ENCODE measurements at regions not wholly inside any gene's neighbourhood (a gene's known extent, or its start where the extent isn't known, plus 50 kb on each side); places are given as distances from the start of the nearest gene placed in this dataset.

DNA sequence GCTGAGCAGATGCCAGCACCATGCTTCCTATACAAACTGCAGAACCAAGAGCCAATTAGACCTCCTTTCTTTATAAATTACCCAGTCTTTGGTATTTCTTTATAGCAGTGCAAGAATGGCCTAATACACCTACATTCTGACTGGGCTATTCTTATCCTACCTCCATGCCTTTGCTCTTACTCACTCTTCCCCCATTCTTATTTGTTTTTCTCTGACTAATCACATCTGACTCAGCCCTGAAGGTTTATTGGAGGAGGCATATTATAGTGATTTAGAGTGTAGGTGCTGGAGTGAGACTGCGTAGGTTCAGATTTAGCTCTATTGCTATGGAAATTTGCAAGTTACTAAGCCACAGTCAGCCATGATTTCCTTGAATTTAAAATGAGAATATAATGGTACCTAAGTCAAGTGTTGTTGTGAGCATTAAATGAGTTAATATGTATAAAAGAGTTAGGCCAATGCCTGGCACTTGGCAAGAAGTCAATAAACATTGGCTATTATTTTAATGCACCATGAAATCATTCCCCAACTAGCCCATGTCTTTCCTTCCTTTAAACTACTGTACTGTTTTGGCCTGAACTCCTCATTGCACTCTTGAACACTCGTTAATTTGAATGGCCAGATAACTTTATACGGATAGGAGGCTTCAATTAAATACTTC lies 531.2 kb upstream of the ZNF608 start:
- H3K36me3 Mint-ChIP-seq (ENCODE audit: low read depth): no peaks in the 10 kb centered on the region
- CTCF ChIA-PET: no interaction called here
- POLR2A ChIA-PET: no interaction called here
- H3K27ac Mint-ChIP-seq: no peak overlapping the region
- no peaks in the 10 kb centered on the region for H3K9me3 Mint-ChIP-seq
- ATAC-seq (ENCODE audit: low read depth): no peak
- no peak for DNase-seq
- no peaks in the 10 kb centered on the region for H3K27me3 Mint-ChIP-seq
- no peak overlapping the region for H3K4me3 Mint-ChIP-seq
- TF ChIP-seq CTCF (IDR thresholded peaks at IDR 0.05): no peak
- H3K4me1 Mint-ChIP-seq: no peaks in the 10 kb centered on the region
- intact Hi-C loops (cut with micrococcal nuclease): no loop called here

DNA sequence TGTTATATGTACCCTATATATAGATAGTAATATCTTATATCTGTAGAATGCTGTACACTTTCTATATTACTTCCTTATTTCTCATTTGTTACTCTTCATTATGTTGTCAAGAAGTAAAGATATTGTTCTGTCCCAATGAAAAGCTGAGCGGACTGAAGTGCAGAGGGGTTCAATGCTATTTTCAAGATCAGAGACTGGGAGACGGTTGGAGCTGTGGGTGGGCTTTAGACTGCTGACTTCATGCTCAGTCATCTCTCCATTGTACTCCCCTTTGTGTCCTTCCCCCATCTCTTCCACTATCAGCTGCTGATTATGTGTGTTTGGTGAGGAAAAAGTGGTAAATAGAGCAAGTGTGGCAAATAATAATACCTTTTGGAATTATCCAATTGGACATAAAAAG lies 532.3 kb upstream of the ZNF608 start:
- intact Hi-C loops (cut with micrococcal nuclease): no loop called here
- Mint-ChIP-seq H3K27me3 (no peaks in the 10 kb centered on the region), H3K36me3 (ENCODE audit: low read depth) (no peaks in the 10 kb centered on the region), H3K4me3 (no peak overlapping the region), H3K4me1 (no peaks in the 10 kb centered on the region), H3K27ac (no peak overlapping the region), H3K9me3 (no peaks in the 10 kb centered on the region)
- TF ChIP-seq CTCF (IDR thresholded peaks at IDR 0.05): no peak
- no peak for DNase-seq
- ATAC-seq (ENCODE audit: low read depth): no peak
- ChIA-PET POLR2A (no interaction called here), CTCF (no interaction called here)

- intact Hi-C loops (cut with micrococcal nuclease): no loop called here
- ATAC-seq (ENCODE audit: low read depth): no peak
- no peak for TF ChIP-seq CTCF (IDR thresholded peaks at IDR 0.05)
- Mint-ChIP-seq H3K9me3 (no peaks in the 10 kb centered on the region), H3K4me3 (no peak overlapping the region), H3K27ac (no peak overlapping the region), H3K4me1 (no peaks in the 10 kb centered on the region), H3K27me3 (no peaks in the 10 kb centered on the region), H3K36me3 (ENCODE audit: low read depth) (no peaks in the 10 kb centered on the region)
- ChIA-PET CTCF (no interaction called here), POLR2A (no interaction called here)
- DNase-seq: no peak
Observed at GRCh38 chr5:125281667-125282066, 535.2 kb upstream of the ZNF608 start.

DNA sequence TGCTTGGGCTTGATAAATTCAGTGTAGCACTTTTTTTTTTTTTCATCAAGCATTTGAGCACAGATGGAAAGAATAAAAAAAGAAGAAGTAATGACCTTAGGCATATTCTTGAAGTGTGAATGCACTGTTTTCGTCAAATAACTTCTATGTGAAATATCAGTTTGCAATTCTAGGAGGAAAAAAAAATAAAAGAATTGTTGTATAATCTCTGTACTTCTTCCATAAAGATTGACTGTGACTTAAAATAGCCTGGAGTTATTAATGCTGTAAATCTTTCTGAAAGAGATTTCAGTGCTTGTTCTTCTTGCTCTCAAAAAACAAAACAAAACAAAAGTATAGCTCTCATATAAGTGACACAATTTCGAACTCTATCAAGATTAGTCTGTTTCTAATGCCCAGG lies 536.9 kb upstream of the ZNF608 start:
- intact Hi-C loops (cut with micrococcal nuclease): no loop called here
- Mint-ChIP-seq H3K4me3 (no peak overlapping the region), H3K27me3 (no peaks in the 10 kb centered on the region), H3K27ac (no peak overlapping the region), H3K9me3 (no peaks in the 10 kb centered on the region), H3K4me1 (no peaks in the 10 kb centered on the region), H3K36me3 (ENCODE audit: low read depth) (no peaks in the 10 kb centered on the region)
- no peak for ATAC-seq (ENCODE audit: low read depth)
- no peak for DNase-seq
- CTCF ChIA-PET: no interaction called here
- POLR2A ChIA-PET: no interaction called here
- no peak for TF ChIP-seq CTCF (IDR thresholded peaks at IDR 0.05)

DNA sequence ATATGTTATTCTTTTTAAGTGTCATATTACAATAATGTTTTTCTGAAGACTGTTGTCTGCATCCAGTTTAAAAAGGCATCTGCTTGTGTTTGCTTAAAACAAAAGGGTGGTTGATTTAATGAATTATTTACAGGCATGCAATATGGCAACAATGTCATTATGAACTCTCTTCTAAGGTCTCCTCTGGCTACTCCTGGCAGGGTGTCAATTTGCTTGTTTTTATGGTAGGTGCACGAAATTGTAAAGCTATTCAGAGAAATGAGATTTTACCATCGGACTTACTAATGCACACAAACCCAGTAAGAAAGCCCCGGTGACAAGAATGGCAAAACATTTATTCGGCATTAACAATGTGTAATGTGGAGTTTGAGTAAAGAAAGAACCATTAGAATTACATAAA lies 539.8 kb upstream of the ZNF608 start:
- intact Hi-C loops (cut with micrococcal nuclease): no loop called here
- no peak for DNase-seq
- Mint-ChIP-seq H3K4me1 (no peaks in the 10 kb centered on the region), H3K9me3 (no peaks in the 10 kb centered on the region), H3K27ac (no peak overlapping the region), H3K36me3 (ENCODE audit: low read depth) (no peaks in the 10 kb centered on the region), H3K4me3 (no peak overlapping the region), H3K27me3 (no peaks in the 10 kb centered on the region)
- no peak for TF ChIP-seq CTCF (IDR thresholded peaks at IDR 0.05)
- ATAC-seq (ENCODE audit: low read depth): no peak
- CTCF ChIA-PET: no interaction called here
- POLR2A ChIA-PET: no interaction called here
